Neural progenitor cell (in vitro differentiated cells): ENCODE measurements at regions not wholly inside any gene's neighbourhood (a gene's known extent, or its start where the extent isn't known, plus 50 kb on each side); places are given as distances from the start of the nearest gene placed in this dataset.

ENCODE experiments used
- DNase-seq: peaks from one replicate; pipeline ENCODE4 v3.0.0-alpha.2; 2016; ENCODE audit warnings: low spot score
- H2AFZ ChIP-seq: fragments of 200-600 bp; sonication (generic); replicated peaks from 2 replicates; pipeline ENCODE4 v1.6.1; 2016; ENCODE audit warnings: antibody characterized with exemption
- H3F3A ChIP-seq: fragments of 200-600 bp; sonication (generic); 2 replicates; pipeline ENCODE4 v1.6.1; 2016; ENCODE audit warnings: antibody characterized with exemption, low read depth
- H3K27ac ChIP-seq: fragments of 200-600 bp; sonication (generic); 2 replicates; pipeline ENCODE4 v1.5.1; 2016; ENCODE audit warnings: mild to moderate bottlenecking
- H3K27me3 ChIP-seq: fragments of 200-600 bp; sonication (generic); 2 replicates; pipeline ENCODE4 v1.6.1; 2016; ENCODE audit warnings: mild to moderate bottlenecking, moderate library complexity
- H3K36me3 ChIP-seq: fragments of 200-600 bp; sonication (generic); 2 replicates; pipeline ENCODE4 v1.5.1; 2016
- H3K4me1 ChIP-seq: fragments of 200-600 bp; sonication (generic); 2 replicates; pipeline ENCODE4 v1.6.1; 2016; ENCODE audit warnings: mixed run types
- H3K4me2 ChIP-seq: fragments of 200-600 bp; sonication (generic); 2 replicates; pipeline ENCODE4 v1.6.1; 2016
- H3K4me3 ChIP-seq: fragments of 200-600 bp; sonication (generic); 2 replicates; pipeline ENCODE4 v1.5.1; 2016
- H3K79me2 ChIP-seq: fragments of 200-600 bp; sonication (generic); 2 replicates; pipeline ENCODE4 v1.6.1; 2016; ENCODE audit warnings: low read depth
- H3K9ac ChIP-seq: fragments of 200-600 bp; sonication (generic); 2 replicates; pipeline ENCODE4 v1.6.1; 2016
- H3K9me3 ChIP-seq: fragments of 200-600 bp; sonication (generic); 2 replicates; pipeline ENCODE4 v1.5.1; 2016; ENCODE audit warnings: low read depth
- H4K20me1 ChIP-seq: fragments of 200-600 bp; sonication (generic); 2 replicates; pipeline ENCODE4 v1.6.1; 2016; ENCODE audit warnings: low read depth
- H3K27ac Mint-ChIP-seq: 3 replicates; pipeline ENCODE4 v1.8.0; 2021; ENCODE audit warnings: mixed read lengths
- H3K27me3 Mint-ChIP-seq: 2 replicates; pipeline ENCODE4 v1.8.0; 2022; ENCODE audit warnings: low read depth, mild to moderate bottlenecking, inconsistent platforms, moderate library complexity, mixed read lengths; ENCODE audit not compliant: insufficient read depth
- H3K36me3 Mint-ChIP-seq: 3 replicates; pipeline ENCODE4 v1.8.0; 2021; ENCODE audit warnings: mixed read lengths
- H3K4me1 Mint-ChIP-seq: 3 replicates; pipeline ENCODE4 v1.8.0; 2021; ENCODE audit warnings: mixed read lengths
- H3K4me3 Mint-ChIP-seq: 3 replicates; pipeline ENCODE4 v1.8.0; 2021; ENCODE audit warnings: mild to moderate bottlenecking, moderate library complexity, mixed read lengths
- H3K9me3 Mint-ChIP-seq: 3 replicates; pipeline ENCODE4 v1.8.0; 2020; ENCODE audit warnings: mixed read lengths
- CTCF ChIP-seq: fragments of 200-600 bp; sonication (generic); IDR thresholded peaks from 2 replicates; pipeline ENCODE4 v1.5.1; 2017; ENCODE audit warnings: antibody characterized with exemption, mild to moderate bottlenecking
- EZH2 ChIP-seq: fragments of 200-600 bp; sonication (generic); IDR thresholded peaks from 2 replicates; pipeline ENCODE4 v1.6.1; 2017; ENCODE audit warnings: antibody characterized with exemption, mild to moderate bottlenecking, moderate library complexity
- EZH2phosphoT487 ChIP-seq: fragments of 200-600 bp; sonication (generic); IDR thresholded peaks from 2 replicates; pipeline ENCODE4 v1.6.1; 2017; ENCODE audit warnings: antibody characterized with exemption

- Mint-ChIP-seq H3K4me1 (no peaks in the 10 kb centered on the region), H3K27ac (no peak overlapping the region), H3K27me3 (no peaks in the 10 kb centered on the region), H3K4me3 (no peak overlapping the region), H3K36me3 (no peaks in the 10 kb centered on the region), H3K9me3 (no peaks in the 10 kb centered on the region)
- no peaks in the 10 kb centered on the region for H3F3A ChIP-seq
- no peak overlapping the region for H3K4me3 ChIP-seq
- H3K9ac ChIP-seq, result no peak overlapping the region
- H3K27ac ChIP-seq, result no peak overlapping the region
- H3K9me3 ChIP-seq, result no peaks in the 10 kb centered on the region
- no peak for DNase-seq
- H3K4me1 ChIP-seq, result no peaks in the 10 kb centered on the region
- no peaks in the 10 kb centered on the region for H3K79me2 ChIP-seq
- no peaks in the 10 kb centered on the region for H4K20me1 ChIP-seq
- no peak overlapping the region for H3K4me2 ChIP-seq
- no peak overlapping the region for H2AFZ ChIP-seq
- TF ChIP-seq EZH2phosphoT487 (no peak), CTCF (no peak), EZH2 (no peak)
- no peaks in the 10 kb centered on the region for H3K27me3 ChIP-seq
- H3K36me3 ChIP-seq, result no peaks in the 10 kb centered on the region
Observed at GRCh38 chr7:81529785-81530184, 240.1 kb downstream of the HGF start.

DNA sequence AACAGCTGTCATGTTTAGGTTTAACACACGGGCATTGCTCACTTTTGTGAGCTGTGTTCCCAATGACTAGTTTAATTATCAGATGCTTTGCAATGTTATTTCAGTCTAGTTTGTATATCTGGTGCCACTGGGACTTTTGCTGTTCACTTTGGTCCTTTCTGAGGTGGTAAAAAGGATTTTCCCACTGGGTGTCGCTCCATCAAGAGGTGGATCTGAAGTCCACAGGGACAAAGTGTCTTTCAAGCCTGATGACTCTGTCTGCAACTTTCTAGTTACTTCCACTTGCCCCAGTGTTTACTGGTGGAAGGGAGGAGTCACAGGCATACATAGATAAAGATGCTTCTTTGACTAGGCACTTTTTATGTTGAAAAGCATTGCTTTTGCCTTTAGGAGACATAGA lies 242.2 kb downstream of the HGF start:
- peak; percentile 7 for DNase-seq
- H3K27me3 Mint-ChIP-seq, result no peaks in the 10 kb centered on the region
- H3K9me3 Mint-ChIP-seq, result no peaks in the 10 kb centered on the region
- Histone ChIP-seq H3K9ac (no peak overlapping the region), H3K27me3 (no peaks in the 10 kb centered on the region), H3K4me3 (no peak overlapping the region), H3K27ac (no peak overlapping the region), H3K4me2 (no peak overlapping the region), H4K20me1 (no peaks in the 10 kb centered on the region), H3F3A (no peaks in the 10 kb centered on the region), H3K4me1 (no peaks in the 10 kb centered on the region), H3K79me2 (no peaks in the 10 kb centered on the region), H3K9me3 (no peaks in the 10 kb centered on the region), H2AFZ (no peak overlapping the region), H3K36me3 (no peaks in the 10 kb centered on the region)
- no peaks in the 10 kb centered on the region for H3K4me1 Mint-ChIP-seq
- H3K27ac Mint-ChIP-seq, result no peak overlapping the region
- no peak overlapping the region for H3K4me3 Mint-ChIP-seq
- no peak for TF ChIP-seq EZH2phosphoT487
- TF ChIP-seq EZH2, result no peak
- TF ChIP-seq CTCF, result no peak
- H3K36me3 Mint-ChIP-seq, result no peaks in the 10 kb centered on the region

GRCh38 chr7:81526971-81527370 lies 242.9 kb downstream of the HGF start:
- no peaks in the 10 kb centered on the region for H3K4me1 Mint-ChIP-seq
- Histone ChIP-seq H3K4me1 (no peaks in the 10 kb centered on the region), H4K20me1 (no peaks in the 10 kb centered on the region), H3K4me2 (no peak overlapping the region), H3K27me3 (no peaks in the 10 kb centered on the region), H2AFZ (no peak overlapping the region), H3K79me2 (no peaks in the 10 kb centered on the region), H3K36me3 (no peaks in the 10 kb centered on the region), H3K4me3 (no peak overlapping the region), H3K9me3 (no peaks in the 10 kb centered on the region), H3K9ac (no peak overlapping the region), H3F3A (no peaks in the 10 kb centered on the region), H3K27ac (no peak overlapping the region)
- no peak overlapping the region for H3K4me3 Mint-ChIP-seq
- no peaks in the 10 kb centered on the region for H3K9me3 Mint-ChIP-seq
- TF ChIP-seq EZH2phosphoT487 (no peak), EZH2 (no peak), CTCF (no peak)
- no peaks in the 10 kb centered on the region for H3K27me3 Mint-ChIP-seq
- H3K27ac Mint-ChIP-seq, result no peak overlapping the region
- H3K36me3 Mint-ChIP-seq, result no peaks in the 10 kb centered on the region
- DNase-seq, result no peak

GRCh38 chr7:81525841-81526240 lies 244.0 kb downstream of the HGF start:
- Mint-ChIP-seq H3K27me3 (no peaks in the 10 kb centered on the region), H3K36me3 (no peaks in the 10 kb centered on the region), H3K9me3 (no peaks in the 10 kb centered on the region), H3K27ac (no peak overlapping the region), H3K4me3 (no peak overlapping the region), H3K4me1 (no peaks in the 10 kb centered on the region)
- no peaks in the 10 kb centered on the region for H3K79me2 ChIP-seq
- no peak overlapping the region for H3K4me3 ChIP-seq
- no peak overlapping the region for H3K4me2 ChIP-seq
- H3K9me3 ChIP-seq, result no peaks in the 10 kb centered on the region
- H3K27me3 ChIP-seq, result no peaks in the 10 kb centered on the region
- TF ChIP-seq EZH2, result no peak
- no peak for TF ChIP-seq CTCF
- TF ChIP-seq EZH2phosphoT487, result no peak
- H3K36me3 ChIP-seq, result no peaks in the 10 kb centered on the region
- H3K4me1 ChIP-seq, result no peaks in the 10 kb centered on the region
- H3K27ac ChIP-seq, result no peak overlapping the region
- DNase-seq, result peak; percentile 8
- no peaks in the 10 kb centered on the region for H3F3A ChIP-seq
- no peak overlapping the region for H3K9ac ChIP-seq
- H4K20me1 ChIP-seq, result no peaks in the 10 kb centered on the region
- H2AFZ ChIP-seq, result peak overlapping the region; percentile 40
